ENCODE measurements at regions not wholly inside any gene's neighbourhood (a gene's known extent, or its start where the extent isn't known, plus 50 kb on each side); places are given as distances from the start of the nearest gene placed in this dataset.

- no peak for TF ChIP-seq EZH2 (IDR thresholded peaks at IDR 0.05; ENCODE audit: low read length, unreplicated experiment)
- no peak for TF ChIP-seq EZH2phosphoT487 (IDR thresholded peaks at IDR 0.05; ENCODE audit: borderline replicate concordance, low read length)
- no peak for TF ChIP-seq CTCF (conservative IDR thresholded peaks at IDR 0.05; ENCODE audit: low read depth, low read length)
- Histone ChIP-seq H3K4me3 (ENCODE audit: low read length) (no peak overlapping the region), H3K27me3 (ENCODE audit: low read length) (no peaks in the 10 kb centered on the region), H2AFZ (ENCODE audit: low read length) (no peak overlapping the region), H4K20me1 (ENCODE audit: low read length) (no peaks in the 10 kb centered on the region), H3K27ac (ENCODE audit: low read length) (no peak overlapping the region), H3K36me3 (ENCODE audit: low read depth, low read length) (no peaks in the 10 kb centered on the region), H3K9me2 (replicated peaks; ENCODE audit: low read length) (no peaks in the 10 kb centered on the region), H3K79me2 (ENCODE audit: low read length) (no peaks in the 10 kb centered on the region), H3K4me1 (ENCODE audit: insufficient read depth, low read length) (no peaks in the 10 kb centered on the region), H3K9me3 (ENCODE audit: low read length) (no peaks in the 10 kb centered on the region), H3F3A (ENCODE audit: low read length, unreplicated experiment) (no peaks in the 10 kb centered on the region), H3K9ac (ENCODE audit: low read length) (no peak overlapping the region), H3K4me2 (ENCODE audit: low read length) (no peak overlapping the region)
- DNase-seq (no peak), ATAC-seq (no peak)
- no TSS peak for BruUV-seq (replicated peaks)
- intact Hi-C loops (cut with micrococcal nuclease), result no loop called here
- ChIA-PET CTCF (no interaction called here), POLR2A (ENCODE audit: unreplicated experiment) (interaction anchor here (0.6 kb wide), 1 partner anchor 528 kb away, joined by 3 read pairs; no protein-coding TSS in a partner anchor)
These were observed 128.6 kb upstream of the PWP1 start for GRCh38 chr12:107557026-107557425.

- Histone ChIP-seq H3K9me3 (ENCODE audit: low read length) (no peaks in the 10 kb centered on the region), H3K9ac (ENCODE audit: low read length) (no peak overlapping the region), H3K4me2 (ENCODE audit: low read length) (no peak overlapping the region), H2AFZ (ENCODE audit: low read length) (no peak overlapping the region), H3K79me2 (ENCODE audit: low read length) (no peaks in the 10 kb centered on the region), H3K36me3 (ENCODE audit: low read depth, low read length) (no peaks in the 10 kb centered on the region), H3K27ac (ENCODE audit: low read length) (no peak overlapping the region), H3K4me3 (ENCODE audit: low read length) (no peak overlapping the region), H3F3A (ENCODE audit: low read length, unreplicated experiment) (no peaks in the 10 kb centered on the region), H3K4me1 (ENCODE audit: insufficient read depth, low read length) (no peaks in the 10 kb centered on the region), H3K9me2 (replicated peaks; ENCODE audit: low read length) (no peaks in the 10 kb centered on the region), H3K27me3 (ENCODE audit: low read length) (no peaks in the 10 kb centered on the region), H4K20me1 (ENCODE audit: low read length) (no peaks in the 10 kb centered on the region)
- intact Hi-C loops (cut with micrococcal nuclease), result no loop called here
- CTCF ChIA-PET, result no interaction called here
- DNase-seq (no peak), ATAC-seq (no peak)
- BruUV-seq (replicated peaks), result no TSS peak
- TF ChIP-seq CTCF (conservative IDR thresholded peaks at IDR 0.05; ENCODE audit: low read depth, low read length) (no peak), EZH2 (IDR thresholded peaks at IDR 0.05; ENCODE audit: low read length, unreplicated experiment) (no peak), EZH2phosphoT487 (IDR thresholded peaks at IDR 0.05; ENCODE audit: borderline replicate concordance, low read length) (no peak)
- POLR2A ChIA-PET (ENCODE audit: unreplicated experiment), result no interaction called here
These were observed 128.0 kb upstream of the PWP1 start for GRCh38 chr12:107557589-107558100.

- TF ChIP-seq EZH2phosphoT487 (IDR thresholded peaks at IDR 0.05; ENCODE audit: borderline replicate concordance, low read length), result no peak
- TF ChIP-seq EZH2 (IDR thresholded peaks at IDR 0.05; ENCODE audit: low read length, unreplicated experiment), result no peak
- TF ChIP-seq CTCF (conservative IDR thresholded peaks at IDR 0.05; ENCODE audit: low read depth, low read length), result no peak
- Histone ChIP-seq H3K36me3 (ENCODE audit: low read depth, low read length) (no peaks in the 10 kb centered on the region), H3K9me3 (ENCODE audit: low read length) (no peaks in the 10 kb centered on the region), H2AFZ (ENCODE audit: low read length) (no peak overlapping the region), H3K79me2 (ENCODE audit: low read length) (no peaks in the 10 kb centered on the region), H3F3A (ENCODE audit: low read length, unreplicated experiment) (no peaks in the 10 kb centered on the region), H3K4me3 (ENCODE audit: low read length) (no peak overlapping the region), H3K9ac (ENCODE audit: low read length) (no peak overlapping the region), H3K4me2 (ENCODE audit: low read length) (no peak overlapping the region), H3K27me3 (ENCODE audit: low read length) (no peaks in the 10 kb centered on the region), H4K20me1 (ENCODE audit: low read length) (no peaks in the 10 kb centered on the region), H3K27ac (ENCODE audit: low read length) (no peak overlapping the region), H3K9me2 (replicated peaks; ENCODE audit: low read length) (no peaks in the 10 kb centered on the region), H3K4me1 (ENCODE audit: insufficient read depth, low read length) (no peaks in the 10 kb centered on the region)
- ChIA-PET CTCF (no interaction called here), POLR2A (ENCODE audit: unreplicated experiment) (no interaction called here)
- intact Hi-C loops (cut with micrococcal nuclease), result no loop called here
- DNase-seq, result no peak
- no TSS peak for BruUV-seq (replicated peaks)
- no peak for ATAC-seq
These were observed 127.3 kb upstream of the PWP1 start for GRCh38 chr12:107558141-107558815.

Measured in PC-3 (cell line).